ENCODE measurements at regions not wholly inside any gene's neighbourhood (a gene's known extent, or its start where the extent isn't known, plus 50 kb on each side); places are given as distances from the start of the nearest gene placed in this dataset.

DNA sequence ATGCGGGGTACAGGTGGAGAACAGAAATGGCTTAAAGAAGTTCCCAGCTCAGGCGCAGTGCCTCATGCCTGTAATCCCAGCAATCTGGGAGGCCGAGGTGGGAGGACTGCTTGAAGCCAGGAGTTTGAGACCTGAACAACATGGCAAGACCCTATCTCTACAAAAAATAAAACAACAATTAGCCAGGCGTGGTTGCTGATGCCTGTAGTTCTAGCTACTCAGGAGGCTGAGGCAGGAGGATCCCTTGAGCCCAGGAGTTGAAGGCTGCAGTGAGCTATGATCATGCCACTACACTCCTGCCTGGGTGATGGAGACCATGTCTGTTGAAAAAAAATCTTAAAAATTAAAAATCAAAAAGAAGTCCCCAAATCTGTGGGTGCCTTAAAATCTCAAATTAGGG, 228.3 kb upstream of the WSB1 start:
- Histone ChIP-seq H3K4me3 (ENCODE audit: insufficient read depth in 1 of 2, low read depth in 1 of 2, low read length in 2 of 2) (no peak overlapping the region), H2BK120ac (ENCODE audit: low read depth, low read length) (no peak overlapping the region), H3K23ac (ENCODE audit: low read length in 2 of 2) (no peak overlapping the region), H3K4me1 (ENCODE audit: control insufficient read depth, insufficient read depth, low read depth, low read length) (no peaks in the 10 kb centered on the region), H3K27me3 (ENCODE audit: control insufficient read depth in 1 of 2, insufficient read depth in 1 of 2, low read length in 2 of 2) (no peaks in the 10 kb centered on the region), H3K14ac (ENCODE audit: low read length in 2 of 2) (no peak overlapping the region), H3K9ac (ENCODE audit: low read length) (no peak overlapping the region), H2BK5ac (ENCODE audit: low read depth, low read length, poor library complexity, severe bottlenecking) (no peak overlapping the region), H4K8ac (ENCODE audit: low read length) (no peak overlapping the region), H2BK15ac (ENCODE audit: low read depth, poor library complexity, severe bottlenecking) (no peak overlapping the region), H3K4me2 (ENCODE audit: low read length, poor library complexity, severe bottlenecking) (no peak overlapping the region), H3K18ac (ENCODE audit: low read depth in 1 of 2, low read length in 2 of 2) (no peak overlapping the region), H2AFZ (ENCODE audit: low read depth, low read length) (no peak overlapping the region), H2AK5ac (ENCODE audit: low read length, severe bottlenecking) (no peak overlapping the region), H3K27ac (ENCODE audit: low read length, poor library complexity, severe bottlenecking) (no peak overlapping the region), H3K4ac (ENCODE audit: low read depth in 1 of 2, low read length in 2 of 2) (no peak overlapping the region), H3K79me1 (replicated peaks; ENCODE audit: low read length, poor library complexity, severe bottlenecking) (no peaks in the 10 kb centered on the region), H2BK12ac (ENCODE audit: low read length in 2 of 2) (no peak overlapping the region), H3K36me3 (ENCODE audit: control insufficient read depth in 1 of 2, insufficient read depth in 2 of 2, low read depth in 1 of 2, low read length in 2 of 2) (no peaks in the 10 kb centered on the region), H4K91ac (ENCODE audit: low read length) (no peak overlapping the region), H3K9me3 (ENCODE audit: control insufficient read depth, low read length) (no peaks in the 10 kb centered on the region)
- WGBS = 51% methylated on average over 2 of the region's 4 CpGs
- DNase-seq = no peak

GRCh38 chr17:27066315-27066714, 227.6 kb upstream of the WSB1 start:
- Histone ChIP-seq H2BK5ac (ENCODE audit: low read depth, low read length, poor library complexity, severe bottlenecking) (no peak overlapping the region), H2BK12ac (ENCODE audit: low read length in 2 of 2) (no peak overlapping the region), H3K79me1 (replicated peaks; ENCODE audit: low read length, poor library complexity, severe bottlenecking) (no peaks in the 10 kb centered on the region), H3K23ac (ENCODE audit: low read length in 2 of 2) (no peak overlapping the region), H2AFZ (ENCODE audit: low read depth, low read length) (no peak overlapping the region), H2AK5ac (ENCODE audit: low read length, severe bottlenecking) (no peak overlapping the region), H3K4ac (ENCODE audit: low read depth in 1 of 2, low read length in 2 of 2) (no peak overlapping the region), H3K4me3 (ENCODE audit: insufficient read depth in 1 of 2, low read depth in 1 of 2, low read length in 2 of 2) (no peak overlapping the region), H3K4me1 (ENCODE audit: control insufficient read depth, insufficient read depth, low read depth, low read length) (no peaks in the 10 kb centered on the region), H4K8ac (ENCODE audit: low read length) (no peak overlapping the region), H3K9ac (ENCODE audit: low read length) (no peak overlapping the region), H3K14ac (ENCODE audit: low read length in 2 of 2) (no peak overlapping the region), H2BK120ac (ENCODE audit: low read depth, low read length) (no peak overlapping the region), H2BK15ac (ENCODE audit: low read depth, poor library complexity, severe bottlenecking) (no peak overlapping the region), H3K4me2 (ENCODE audit: low read length, poor library complexity, severe bottlenecking) (no peak overlapping the region), H3K18ac (ENCODE audit: low read depth in 1 of 2, low read length in 2 of 2) (no peak overlapping the region), H3K9me3 (ENCODE audit: control insufficient read depth, low read length) (no peaks in the 10 kb centered on the region), H3K27me3 (ENCODE audit: control insufficient read depth in 1 of 2, insufficient read depth in 1 of 2, low read length in 2 of 2) (no peaks in the 10 kb centered on the region), H4K91ac (ENCODE audit: low read length) (no peak overlapping the region), H3K27ac (ENCODE audit: low read length, poor library complexity, severe bottlenecking) (no peak overlapping the region), H3K36me3 (ENCODE audit: control insufficient read depth in 1 of 2, insufficient read depth in 2 of 2, low read depth in 1 of 2, low read length in 2 of 2) (no peaks in the 10 kb centered on the region)
- DNase-seq = no peak
- WGBS = 31% methylated on average over 2 of the region's 2 CpGs

DNA sequence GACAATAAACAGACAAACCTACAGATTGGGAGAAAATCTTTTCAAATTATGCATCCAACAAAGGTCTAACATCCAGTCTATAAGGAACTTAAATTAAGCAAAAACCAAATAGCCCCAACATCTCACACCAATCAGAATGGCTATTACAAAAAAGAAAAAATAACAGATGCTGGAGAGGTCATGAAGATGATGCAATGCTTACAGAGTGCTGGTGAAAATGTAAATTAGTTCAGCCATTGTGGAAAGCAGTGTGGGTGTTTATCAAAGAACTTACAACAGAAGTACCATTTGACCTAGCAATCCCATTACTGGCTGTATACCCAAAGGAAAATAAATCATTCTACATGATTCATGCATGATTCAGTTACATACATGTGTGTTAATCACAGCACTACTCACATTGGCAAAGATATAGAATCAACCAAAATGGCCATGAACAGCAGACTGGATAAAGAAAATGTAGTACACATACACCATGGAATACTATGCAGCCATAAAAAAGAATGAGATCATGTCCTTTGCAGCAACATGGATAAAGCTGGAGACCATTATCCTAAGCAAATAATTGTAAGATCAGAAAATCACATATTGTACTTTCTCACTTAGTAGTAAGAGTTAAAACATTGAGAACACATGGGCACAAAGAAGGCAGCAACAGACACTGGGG, 223.9 kb upstream of the WSB1 start:
- no peak overlapping the region for H3K9ac ChIP-seq (ENCODE audit: low read length)
- no peak overlapping the region for H3K18ac ChIP-seq (ENCODE audit: low read depth in 1 of 2, low read length in 2 of 2)
- H2AK5ac ChIP-seq (ENCODE audit: low read length, severe bottlenecking) = no peak overlapping the region
- no peaks in the 10 kb centered on the region for H3K4me1 ChIP-seq (ENCODE audit: control insufficient read depth, insufficient read depth, low read depth, low read length)
- no peak overlapping the region for H2BK12ac ChIP-seq (ENCODE audit: low read length in 2 of 2)
- DNase-seq = no peak
- H3K23ac ChIP-seq (ENCODE audit: low read length in 2 of 2) = no peak overlapping the region
- no peak overlapping the region for H2BK15ac ChIP-seq (ENCODE audit: low read depth, poor library complexity, severe bottlenecking)
- no peaks in the 10 kb centered on the region for H3K9me3 ChIP-seq (ENCODE audit: control insufficient read depth, low read length)
- no peak overlapping the region for H3K14ac ChIP-seq (ENCODE audit: low read length in 2 of 2)
- no peak overlapping the region for H3K27ac ChIP-seq (ENCODE audit: low read length, poor library complexity, severe bottlenecking)
- no peaks in the 10 kb centered on the region for H3K36me3 ChIP-seq (ENCODE audit: control insufficient read depth in 1 of 2, insufficient read depth in 2 of 2, low read depth in 1 of 2, low read length in 2 of 2)
- H2BK5ac ChIP-seq (ENCODE audit: low read depth, low read length, poor library complexity, severe bottlenecking) = no peak overlapping the region
- no peak overlapping the region for H3K4ac ChIP-seq (ENCODE audit: low read depth in 1 of 2, low read length in 2 of 2)
- H2BK120ac ChIP-seq (ENCODE audit: low read depth, low read length) = no peak overlapping the region
- no peaks in the 10 kb centered on the region for H3K27me3 ChIP-seq (ENCODE audit: control insufficient read depth in 1 of 2, insufficient read depth in 1 of 2, low read length in 2 of 2)
- H2AFZ ChIP-seq (ENCODE audit: low read depth, low read length) = no peak overlapping the region
- no peak overlapping the region for H4K8ac ChIP-seq (ENCODE audit: low read length)
- H3K79me1 ChIP-seq (replicated peaks; ENCODE audit: low read length, poor library complexity, severe bottlenecking) = no peaks in the 10 kb centered on the region
- H3K4me2 ChIP-seq (ENCODE audit: low read length, poor library complexity, severe bottlenecking) = no peak overlapping the region
- no peak overlapping the region for H4K91ac ChIP-seq (ENCODE audit: low read length)
- no peak overlapping the region for H3K4me3 ChIP-seq (ENCODE audit: insufficient read depth in 1 of 2, low read depth in 1 of 2, low read length in 2 of 2)

DNA sequence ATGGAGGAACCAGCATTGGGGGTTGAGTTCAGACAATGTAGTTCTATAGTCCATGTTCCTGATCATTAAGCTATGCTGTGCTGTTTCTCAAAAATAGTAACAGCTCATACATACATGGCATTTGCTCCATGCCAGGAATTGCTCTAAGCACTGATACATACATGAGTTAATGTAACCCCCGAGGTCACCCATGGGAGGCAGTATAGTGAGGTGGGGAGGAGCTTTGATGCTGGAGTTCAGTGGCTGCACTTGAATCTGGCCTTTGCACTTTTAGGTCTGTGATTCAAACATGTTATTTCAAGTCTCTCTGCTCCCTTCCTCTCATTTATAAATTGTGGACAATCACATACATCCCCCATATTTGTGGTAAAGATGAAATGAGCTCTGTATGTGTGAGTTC, 223.1 kb upstream of the WSB1 start:
- Histone ChIP-seq H3K4ac (ENCODE audit: low read depth in 1 of 2, low read length in 2 of 2) (no peak overlapping the region), H2AFZ (ENCODE audit: low read depth, low read length) (no peak overlapping the region), H3K79me1 (replicated peaks; ENCODE audit: low read length, poor library complexity, severe bottlenecking) (no peaks in the 10 kb centered on the region), H3K4me3 (ENCODE audit: insufficient read depth in 1 of 2, low read depth in 1 of 2, low read length in 2 of 2) (no peak overlapping the region), H2BK120ac (ENCODE audit: low read depth, low read length) (no peak overlapping the region), H2BK5ac (ENCODE audit: low read depth, low read length, poor library complexity, severe bottlenecking) (no peak overlapping the region), H2AK5ac (ENCODE audit: low read length, severe bottlenecking) (no peak overlapping the region), H3K4me1 (ENCODE audit: control insufficient read depth, insufficient read depth, low read depth, low read length) (no peaks in the 10 kb centered on the region), H2BK15ac (ENCODE audit: low read depth, poor library complexity, severe bottlenecking) (no peak overlapping the region), H3K27me3 (ENCODE audit: control insufficient read depth in 1 of 2, insufficient read depth in 1 of 2, low read length in 2 of 2) (no peaks in the 10 kb centered on the region), H3K9ac (ENCODE audit: low read length) (no peak overlapping the region), H3K23ac (ENCODE audit: low read length in 2 of 2) (no peak overlapping the region), H3K18ac (ENCODE audit: low read depth in 1 of 2, low read length in 2 of 2) (no peak overlapping the region), H3K4me2 (ENCODE audit: low read length, poor library complexity, severe bottlenecking) (no peak overlapping the region), H3K36me3 (ENCODE audit: control insufficient read depth in 1 of 2, insufficient read depth in 2 of 2, low read depth in 1 of 2, low read length in 2 of 2) (no peaks in the 10 kb centered on the region), H2BK12ac (ENCODE audit: low read length in 2 of 2) (no peak overlapping the region), H3K14ac (ENCODE audit: low read length in 2 of 2) (no peak overlapping the region), H4K91ac (ENCODE audit: low read length) (no peak overlapping the region), H3K9me3 (ENCODE audit: control insufficient read depth, low read length) (no peaks in the 10 kb centered on the region), H4K8ac (ENCODE audit: low read length) (no peak overlapping the region), H3K27ac (ENCODE audit: low read length, poor library complexity, severe bottlenecking) (no peak overlapping the region)
- WGBS = 44% methylated on average over 1 of the region's 1 CpG
- no peak for DNase-seq
